ENCODE measurements at regions not wholly inside any gene's neighbourhood (a gene's known extent, or its start where the extent isn't known, plus 50 kb on each side); places are given as distances from the start of the nearest gene placed in this dataset.

GRCh38 chr5:89849830-89850512 is 559.6 kb downstream of the CETN3 start:
- TF ChIP-seq CTCF (IDR thresholded peaks at IDR 0.05; ENCODE audit: insufficient read depth, low read length) (no peak), POLR2AphosphoS5 (IDR thresholded peaks at IDR 0.05; ENCODE audit: low read depth) (no peak), GABPA (IDR thresholded peaks at IDR 0.05; ENCODE audit: low read depth) (no peak), REST (IDR thresholded peaks at IDR 0.05; ENCODE audit: insufficient replicate concordance, low read depth) (no peak), SPI1 (IDR thresholded peaks at IDR 0.05; ENCODE audit: borderline replicate concordance, low read depth) (no peak)
